WTC11 (cell line): ENCODE measurements at regions not wholly inside any gene's neighbourhood (a gene's known extent, or its start where the extent isn't known, plus 50 kb on each side); places are given as distances from the start of the nearest gene placed in this dataset.

ENCODE experiments used
- ATAC-seq: fragments of 200-7000 bp; cut with Tn5 transposase; 2 replicates; pipeline ENCODE4 v1.10.0; 2021; ENCODE audit warnings: mild to moderate bottlenecking, moderate library complexity
- CTCF ChIA-PET: fragments of 300-600 bp; sonication (Branson Sonifier 250); formaldehyde crosslinking; loops from one replicate; lab custom pipeline; 2021; ENCODE audit warnings: antibody characterized with exemption; lab: Charles Lee
- POLR2A ChIA-PET: fragments of 350-600 bp; sonication (Branson Sonifier 250); formaldehyde crosslinking; loops from one replicate; lab custom pipeline; 2021; ENCODE audit warnings: antibody characterized with exemption; lab: Charles Lee
- DNase-seq: peaks from one replicate; pipeline ENCODE4 v3.0.0; 2021; ENCODE audit warnings: low spot score
- H3K27ac Mint-ChIP-seq: 2 replicates; pipeline ENCODE4 v1.8.0; 2021; ENCODE audit warnings: mixed read lengths
- H3K27me3 Mint-ChIP-seq: 2 replicates; pipeline ENCODE4 v1.8.0; 2021; ENCODE audit warnings: low read depth, mild to moderate bottlenecking, moderate library complexity, mixed read lengths
- H3K36me3 Mint-ChIP-seq: 2 replicates; pipeline ENCODE4 v1.8.0; 2021; ENCODE audit warnings: mixed read lengths
- H3K4me1 Mint-ChIP-seq: 2 replicates; pipeline ENCODE4 v1.8.0; 2022; ENCODE audit warnings: mixed read lengths
- H3K4me3 Mint-ChIP-seq: 2 replicates; pipeline ENCODE4 v1.8.0; 2021; ENCODE audit warnings: mild to moderate bottlenecking, moderate library complexity, mixed read lengths
- H3K9me3 Mint-ChIP-seq: 2 replicates; pipeline ENCODE4 v1.8.0; 2021; ENCODE audit warnings: mixed read lengths
- AR ChIP-seq: fragments of 250-450 bp; sonication (Bioruptor Pico); IDR thresholded peaks from 2 replicates; pipeline ENCODE4 v1.9.0; 2021; ENCODE audit warnings: mild to moderate bottlenecking
- ATF1 ChIP-seq: sonication (generic); formaldehyde crosslinking; IDR thresholded peaks from 2 replicates; pipeline ENCODE4 v1.8.1; 2023; ENCODE audit warnings: mild to moderate bottlenecking, moderate library complexity, missing genetic modification reagents
- ATF2 ChIP-seq: sonication (generic); formaldehyde crosslinking; IDR thresholded peaks from 2 replicates; pipeline ENCODE4 v1.8.1; 2022; ENCODE audit warnings: low read depth, missing genetic modification reagents, borderline replicate concordance
- ATF3 ChIP-seq: sonication (generic); formaldehyde crosslinking; conservative IDR thresholded peaks from 2 replicates; pipeline ENCODE4 v1.8.1; 2022; ENCODE audit warnings: mild to moderate bottlenecking, missing genetic modification reagents
- E2F4 ChIP-seq: sonication (generic); formaldehyde crosslinking; IDR thresholded peaks from 2 replicates; pipeline ENCODE4 v1.8.1; 2022; ENCODE audit warnings: low read depth, mild to moderate bottlenecking, moderate library complexity, missing genetic modification reagents, borderline replicate concordance
- EMX1 ChIP-seq: fragments of 250-450 bp; sonication (Bioruptor Pico); IDR thresholded peaks from 2 replicates; pipeline ENCODE4 v1.8.0; 2021; ENCODE audit warnings: mild to moderate bottlenecking
- ETV6 ChIP-seq: sonication (generic); formaldehyde crosslinking; IDR thresholded peaks from 2 replicates; pipeline ENCODE4 v1.8.1; 2022; ENCODE audit warnings: mild to moderate bottlenecking, missing genetic modification reagents
- FOXJ3 ChIP-seq: sonication (generic); formaldehyde crosslinking; IDR thresholded peaks from 2 replicates; pipeline ENCODE4 v1.9.0; 2021; ENCODE audit warnings: missing genetic modification reagents, mild to moderate bottlenecking, borderline replicate concordance
- FOXK1 ChIP-seq: sonication (generic); formaldehyde crosslinking; IDR thresholded peaks from 2 replicates; pipeline ENCODE4 v1.8.0; 2022; ENCODE audit warnings: mild to moderate bottlenecking, moderate library complexity, missing genetic modification reagents
- GABPB1 ChIP-seq: sonication (generic); formaldehyde crosslinking; IDR thresholded peaks from 2 replicates; pipeline ENCODE4 v1.8.1; 2023; ENCODE audit warnings: mild to moderate bottlenecking, missing genetic modification reagents
- GRHL2 ChIP-seq: fragments of 250-450 bp; sonication (Bioruptor Pico); IDR thresholded peaks from 2 replicates; pipeline ENCODE4 v1.8.0; 2022; ENCODE audit warnings: mild to moderate bottlenecking, moderate library complexity; ENCODE audit not compliant: insufficient replicate concordance, severe bottlenecking
- GTF2I ChIP-seq: fragments of 250-450 bp; sonication (Bioruptor Pico); conservative IDR thresholded peaks from 2 replicates; pipeline ENCODE4 v1.4.0; 2021; ENCODE audit warnings: mild to moderate bottlenecking
- MXD4 ChIP-seq: fragments of 250-450 bp; sonication (Bioruptor Pico); IDR thresholded peaks from 2 replicates; pipeline ENCODE4 v1.8.0; 2021; ENCODE audit warnings: mild to moderate bottlenecking, moderate library complexity, borderline replicate concordance
- NR1H2 ChIP-seq: sonication (generic); formaldehyde crosslinking; IDR thresholded peaks from 2 replicates; pipeline ENCODE4 v1.9.0; 2021; ENCODE audit warnings: mild to moderate bottlenecking, moderate library complexity, missing genetic modification reagents
- NR3C1 ChIP-seq: sonication (generic); formaldehyde crosslinking; conservative IDR thresholded peaks from 2 replicates; pipeline ENCODE4 v1.8.1; 2023; ENCODE audit warnings: low read depth, mild to moderate bottlenecking, missing genetic modification reagents
- STAT6 ChIP-seq: sonication (generic); formaldehyde crosslinking; conservative IDR thresholded peaks from 2 replicates; pipeline ENCODE4 v1.8.1; 2023; ENCODE audit warnings: mild to moderate bottlenecking, low read depth, missing genetic modification reagents, moderate library complexity
- TCF7 ChIP-seq: sonication (generic); formaldehyde crosslinking; IDR thresholded peaks from 2 replicates; pipeline ENCODE4 v1.8.0; 2022; ENCODE audit warnings: mild to moderate bottlenecking, low read depth, missing genetic modification reagents, moderate library complexity
- TEAD4 ChIP-seq: sonication (generic); formaldehyde crosslinking; IDR thresholded peaks from 2 replicates; pipeline ENCODE4 v1.8.0; 2022; ENCODE audit warnings: mild to moderate bottlenecking, missing genetic modification reagents
- ZMAT4 ChIP-seq: fragments of 250-450 bp; sonication (Bioruptor Pico); IDR thresholded peaks from 2 replicates; pipeline ENCODE4 v1.9.0; 2021; ENCODE audit warnings: mild to moderate bottlenecking
- ZNF121 ChIP-seq: sonication (generic); formaldehyde crosslinking; IDR thresholded peaks from 2 replicates; pipeline ENCODE4 v1.8.0; 2023; ENCODE audit warnings: missing genetic modification reagents
- ZNF219 ChIP-seq: sonication (generic); formaldehyde crosslinking; IDR thresholded peaks from 2 replicates; pipeline ENCODE4 v1.8.0; 2023; ENCODE audit warnings: missing genetic modification reagents, mild to moderate bottlenecking, borderline replicate concordance
- ZNF416 ChIP-seq: fragments of 250-450 bp; sonication (Bioruptor Pico); IDR thresholded peaks from 2 replicates; pipeline ENCODE4 v1.9.0; 2021; ENCODE audit warnings: mild to moderate bottlenecking, inconsistent platforms
- ZNF423 ChIP-seq: fragments of 250-450 bp; sonication (Bioruptor Pico); IDR thresholded peaks from 2 replicates; pipeline ENCODE4 v2.1.2; 2022; ENCODE audit warnings: mild to moderate bottlenecking, moderate library complexity
- ZSCAN18 ChIP-seq: fragments of 250-450 bp; sonication (Bioruptor Pico); IDR thresholded peaks from 2 replicates; pipeline ENCODE4 v2.1.2; 2022; ENCODE audit warnings: mild to moderate bottlenecking, moderate library complexity

GRCh38 chrX:15098505-15098904 is 171.4 kb downstream of the ASB9 start:
- TF ChIP-seq ZNF423 (CRISPR knock-in tag): no peak
- TF ChIP-seq ZSCAN18 (CRISPR knock-in tag): no peak
- TF ChIP-seq TEAD4 (CRISPR knock-in tag): no peak
- no peak for TF ChIP-seq ZMAT4 (CRISPR knock-in tag)
- TF ChIP-seq TCF7 (CRISPR knock-in tag): no peak
- TF ChIP-seq ETV6: no peak
- TF ChIP-seq ZNF219 (CRISPR knock-in tag): no peak
- TF ChIP-seq STAT6 (CRISPR knock-in tag): no peak
- no peak for TF ChIP-seq ZNF121
- TF ChIP-seq FOXK1 (CRISPR knock-in tag): no peak
- TF ChIP-seq AR (CRISPR knock-in tag): no peak
- TF ChIP-seq EMX1 (CRISPR knock-in tag): no peak
- no peak for TF ChIP-seq FOXJ3 (CRISPR knock-in tag)
- TF ChIP-seq NR1H2 (CRISPR knock-in tag): no peak
- no peak for TF ChIP-seq ATF1
- TF ChIP-seq GABPB1: no peak
- no peak for TF ChIP-seq GTF2I (CRISPR knock-in tag)
- no peak for TF ChIP-seq NR3C1
- ATAC-seq (no peak), DNase-seq (no peak)
- Mint-ChIP-seq H3K36me3 (no peaks in the 10 kb centered on the region), H3K27me3 (no peaks in the 10 kb centered on the region), H3K4me3 (no peak overlapping the region), H3K9me3 (no peaks in the 10 kb centered on the region), H3K27ac (no peak overlapping the region), H3K4me1 (0 out of 2 replicates have a peak, but pooled peaks cover 3% of the 10 kb centered on the region)
- POLR2A ChIA-PET: no interaction called here
- CTCF ChIA-PET: no interaction called here

- ChIA-PET CTCF (no interaction called here), POLR2A (no interaction called here)
- H3K4me3 Mint-ChIP-seq: no peak overlapping the region
- no peak for DNase-seq
- peaks cover 6% of the 10 kb centered on the region for H3K36me3 Mint-ChIP-seq
- H3K4me1 Mint-ChIP-seq: peaks cover 2% of the 10 kb centered on the region; the same call in 1 of the 2 replicates
- no peak overlapping the region for H3K27ac Mint-ChIP-seq
- H3K27me3 Mint-ChIP-seq: no peaks in the 10 kb centered on the region; the same call in 1 of the 2 replicates
- no peak for ATAC-seq
- peaks cover 25% of the 10 kb centered on the region for H3K9me3 Mint-ChIP-seq
- TF ChIP-seq ATF2 (CRISPR knock-in tag) (no peak), GRHL2 (CRISPR knock-in tag) (no peak), AR (CRISPR knock-in tag) (no peak), MXD4 (CRISPR knock-in tag) (no peak), NR1H2 (CRISPR knock-in tag) (no peak), ZNF416 (no peak), ATF3 (CRISPR knock-in tag) (no peak), E2F4 (CRISPR knock-in tag) (no peak)
Observed at GRCh38 chrX:15087747-15088146, 182.1 kb downstream of the ASB9 start.
